ENCODE measurements at regions not wholly inside any gene's neighbourhood (a gene's known extent, or its start where the extent isn't known, plus 50 kb on each side); places are given as distances from the start of the nearest gene placed in this dataset.

DNA sequence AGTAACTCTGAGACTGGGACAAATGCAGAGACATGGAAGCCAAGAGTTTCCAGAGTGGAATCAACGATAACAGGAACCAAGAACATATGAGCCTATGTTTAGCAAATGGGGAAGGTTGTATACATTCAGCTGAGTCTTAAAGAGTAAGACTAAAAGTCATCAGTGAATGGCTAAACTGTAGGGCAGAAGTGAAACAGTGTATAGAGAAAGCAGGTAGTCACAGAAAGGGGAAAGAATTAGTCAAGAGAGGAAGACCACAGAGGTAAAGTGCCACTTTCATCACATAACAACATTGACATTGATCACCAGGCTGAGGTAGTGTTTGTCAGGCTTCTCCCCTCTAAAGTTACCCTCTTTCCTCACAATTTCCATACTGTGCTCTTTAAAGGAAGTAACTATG is 306.5 kb upstream of the SPTLC3 start:
- TF ChIP-seq CTCF (conservative IDR thresholded peaks at IDR 0.05; ENCODE audit: low read depth, low read length) (no peak), EZH2 (IDR thresholded peaks at IDR 0.05; ENCODE audit: low read length, unreplicated experiment) (no peak)

Data from PC-3 (cell line).